Putamen (tissue), 1 donor: ENCODE measurements at regions not wholly inside any gene's neighbourhood (a gene's known extent, or its start where the extent isn't known, plus 50 kb on each side); places are given as distances from the start of the nearest gene placed in this dataset.

Experiments
- DNase-seq: peaks from one replicate; pipeline ENCODE4 v3.0.0-alpha.2; 2016; ENCODE audit warnings: low spot score

- DNase-seq = no peak
These were observed 191.4 kb upstream of the LRIG1 start for GRCh38 chr3:66692042-66692765.

- no peak for DNase-seq
These were observed 191.9 kb upstream of the LRIG1 start for GRCh38 chr3:66692766-66693150.

GRCh38 chr3:66693461-66694031 is 192.7 kb upstream of the LRIG1 start:
- peak; percentile 49 for DNase-seq

GRCh38 chr3:66702126-66702525 is 201.3 kb upstream of the LRIG1 start:
- no peak for DNase-seq

- DNase-seq = no peak
These were observed 202.7 kb upstream of the LRIG1 start for GRCh38 chr3:66703501-66703900.

GRCh38 chr3:66705076-66705475 is 204.3 kb upstream of the LRIG1 start:
- DNase-seq = no peak

GRCh38 chr3:66706890-66707289 is 206.1 kb upstream of the LRIG1 start:
- no peak for DNase-seq

GRCh38 chr3:66709532-66709931 is 208.7 kb upstream of the LRIG1 start:
- no peak for DNase-seq

- no peak for DNase-seq
These were observed 211.4 kb upstream of the LRIG1 start for GRCh38 chr3:66712210-66712609.

GRCh38 chr3:66713921-66714320 is 213.1 kb upstream of the LRIG1 start:
- no peak for DNase-seq

- DNase-seq = no peak
These were observed 215.0 kb upstream of the LRIG1 start for GRCh38 chr3:66715806-66716205.

GRCh38 chr3:66717806-66718205 is 217.0 kb upstream of the LRIG1 start:
- DNase-seq = no peak

- DNase-seq = no peak
These were observed 219.1 kb upstream of the LRIG1 start for GRCh38 chr3:66719796-66720356.

- no peak for DNase-seq
These were observed 219.7 kb upstream of the LRIG1 start for GRCh38 chr3:66720508-66720907.

GRCh38 chr3:66722675-66723074 is 221.9 kb upstream of the LRIG1 start:
- no peak for DNase-seq

GRCh38 chr3:66723231-66723630 is 222.4 kb upstream of the LRIG1 start:
- DNase-seq = no peak

GRCh38 chr3:66729687-66730393 is 229.0 kb upstream of the LRIG1 start:
- DNase-seq = no peak

GRCh38 chr3:66738625-66739365 is 238.0 kb upstream of the LRIG1 start:
- no peak for DNase-seq

- no peak for DNase-seq
These were observed 239.4 kb upstream of the LRIG1 start for GRCh38 chr3:66740260-66740659.

GRCh38 chr3:66744521-66744920 is 243.7 kb upstream of the LRIG1 start:
- DNase-seq = no peak

- DNase-seq = no peak
These were observed 244.2 kb upstream of the LRIG1 start for GRCh38 chr3:66744986-66745385.

- DNase-seq = no peak
These were observed 246.4 kb upstream of the LRIG1 start for GRCh38 chr3:66747261-66747660.
